AG09319 (cell line): ENCODE measurements at regions not wholly inside any gene's neighbourhood (a gene's known extent, or its start where the extent isn't known, plus 50 kb on each side); places are given as distances from the start of the nearest gene placed in this dataset.

Experiments
- DNase-seq: peaks from one replicate; pipeline ENCODE4 v3.0.0-alpha.2; 2010; ENCODE audit warnings: low read depth; ENCODE audit errors: extremely low read depth
- CTCF ChIP-seq: IDR thresholded peaks from 2 replicates; pipeline ENCODE4 v1.5.1; 2011; ENCODE audit warnings: low read depth, mild to moderate bottlenecking, inconsistent platforms, low read length, moderate library complexity

GRCh38 chr13:105084931-105085330 lies 1450.5 kb downstream of the EFNB2 start:
- TF ChIP-seq CTCF: no peak
- no peak for DNase-seq

GRCh38 chr13:105083992-105084391 lies 1451.5 kb downstream of the EFNB2 start:
- DNase-seq: no peak
- TF ChIP-seq CTCF: no peak

- no peak for TF ChIP-seq CTCF
- DNase-seq: no peak
Observed at GRCh38 chr13:105074755-105075154, 1460.7 kb downstream of the EFNB2 start.

GRCh38 chr13:105073041-105073440 lies 1462.4 kb downstream of the EFNB2 start:
- no peak for TF ChIP-seq CTCF

GRCh38 chr13:105070452-105070851 lies 1465.0 kb downstream of the EFNB2 start:
- TF ChIP-seq CTCF: no peak
- no peak for DNase-seq

More at GRCh38 chr13:105073041-105073440, 1462.4 kb downstream of the EFNB2 start:
- DNase-seq: no peak

GRCh38 chr13:105069106-105069505 lies 1466.4 kb downstream of the EFNB2 start:
- DNase-seq: no peak
- no peak for TF ChIP-seq CTCF

GRCh38 chr13:105063676-105064075 lies 1471.8 kb downstream of the EFNB2 start:
- no peak for TF ChIP-seq CTCF
- no peak for DNase-seq

- TF ChIP-seq CTCF: no peak
- no peak for DNase-seq
Observed at GRCh38 chr13:105059786-105060185, 1475.7 kb downstream of the EFNB2 start.
